Esophagus muscularis mucosa (tissue), 4 donors: ENCODE measurements at regions not wholly inside any gene's neighbourhood (a gene's known extent, or its start where the extent isn't known, plus 50 kb on each side); places are given as distances from the start of the nearest gene placed in this dataset.
"Not testable (repeated sequence)": the region's sequence is repeated elsewhere in the genome, so short reads cannot be mapped to it uniquely, and the experiment has no call there.

Source experiments
- DNase-seq: peaks from one replicate; pipeline ENCODE4 v3.0.0-alpha.2; 2017; ENCODE audit errors: extremely low spot score
- H3K27ac ChIP-seq, 4 donors: fragments of 200-600 bp; sonication (generic); replicated peaks in 1 of 4; 1 replicate in 3 of 4; 2 replicates in 1 of 4; pipeline ENCODE4 v1.5.1; 2016 to 2019; ENCODE audit warnings: mild to moderate bottlenecking in 1 of 4
- H3K27me3 ChIP-seq, 4 donors: fragments of 200-600 bp; sonication (generic); one replicate each; pipeline versions ENCODE4 v1.5.1 to v1.6.0; 2016 to 2019
- H3K36me3 ChIP-seq, 4 donors: fragments of 200-600 bp; sonication (generic); one replicate each; pipeline ENCODE4 v1.5.1; 2016 to 2019
- H3K4me1 ChIP-seq, 4 donors: fragments of 200-600 bp; sonication (generic); one replicate each; pipeline ENCODE4 v1.5.1; 2016 to 2019
- H3K4me3 ChIP-seq, 4 donors: fragments of 200-600 bp; sonication (generic); 1 replicate in 2 of 4; 2 replicates in 2 of 4; pipeline ENCODE4 v1.5.1; 2016 to 2019; ENCODE audit warnings: mild to moderate bottlenecking in 4 of 4, moderate library complexity in 1 of 4
- H3K9me3 ChIP-seq, 4 donors: fragments of 200-600 bp; sonication (generic); 1 replicate in 3 of 4; 2 replicates in 1 of 4; pipeline ENCODE4 v1.5.1; 2016 to 2019
- EP300 ChIP-seq: sonication (generic); formaldehyde crosslinking; IDR thresholded peaks from one replicate; pipeline ENCODE4 v1.6.1; 2017; ENCODE audit warnings: antibody characterized with exemption
- POLR2A ChIP-seq: fragments of 450-650 bp; IDR thresholded peaks from one replicate; pipeline ENCODE4 v1.6.1; 2017; ENCODE audit warnings: antibody characterized with exemption, moderate library complexity, mild to moderate bottlenecking, low read depth
- POLR2AphosphoS5 ChIP-seq, 2 donors: sonication (generic); formaldehyde crosslinking; IDR thresholded peaks; one replicate each; pipeline ENCODE4 v1.6.1; 2017; ENCODE audit warnings: antibody characterized with exemption in 2 of 2
- WGBS: methylation state at CpG from one replicate; pipeline ENCODE4 v1.1.5; 2018; 5-methylcytosine and 5-hydroxymethylcytosine counted together
- intact Hi-C: fragments of 100-400 bp; cut with DNase I; formaldehyde crosslinking; loops from one replicate; pipeline ENCODE4 v1.15.1; 2023
- TF ChIP-seq, protein P1 (sequence below), 3 experiments: fragments of 200-600 bp in 2 of 3; fragments of 450-650 bp in 1 of 3; sonication (generic) in 2 of 3; IDR thresholded peaks; one replicate each; pipeline ENCODE4 v1.5.1; 2017 to 2019; ENCODE audit warnings: antibody characterized with exemption in 3 of 3, mild to moderate bottlenecking in 2 of 3, moderate library complexity in 1 of 3

GRCh38 chr1:60503266-60503925 is 429.8 kb upstream of the C1orf87 start:
- H3K4me3 ChIP-seq = no peak overlapping the region

GRCh38 chr1:60502506-60502905 is 428.9 kb upstream of the C1orf87 start:
- intact Hi-C loops = no loop called here
- H3K4me1 ChIP-seq = no peaks in the 10 kb centered on the region
- TF ChIP-seq POLR2A = no peak
- no peak for TF ChIP-seq EP300
- TF ChIP-seq POLR2AphosphoS5 (IDR thresholded peaks at IDR 0.05) = no peak
- TF ChIP-seq, protein P1, sequence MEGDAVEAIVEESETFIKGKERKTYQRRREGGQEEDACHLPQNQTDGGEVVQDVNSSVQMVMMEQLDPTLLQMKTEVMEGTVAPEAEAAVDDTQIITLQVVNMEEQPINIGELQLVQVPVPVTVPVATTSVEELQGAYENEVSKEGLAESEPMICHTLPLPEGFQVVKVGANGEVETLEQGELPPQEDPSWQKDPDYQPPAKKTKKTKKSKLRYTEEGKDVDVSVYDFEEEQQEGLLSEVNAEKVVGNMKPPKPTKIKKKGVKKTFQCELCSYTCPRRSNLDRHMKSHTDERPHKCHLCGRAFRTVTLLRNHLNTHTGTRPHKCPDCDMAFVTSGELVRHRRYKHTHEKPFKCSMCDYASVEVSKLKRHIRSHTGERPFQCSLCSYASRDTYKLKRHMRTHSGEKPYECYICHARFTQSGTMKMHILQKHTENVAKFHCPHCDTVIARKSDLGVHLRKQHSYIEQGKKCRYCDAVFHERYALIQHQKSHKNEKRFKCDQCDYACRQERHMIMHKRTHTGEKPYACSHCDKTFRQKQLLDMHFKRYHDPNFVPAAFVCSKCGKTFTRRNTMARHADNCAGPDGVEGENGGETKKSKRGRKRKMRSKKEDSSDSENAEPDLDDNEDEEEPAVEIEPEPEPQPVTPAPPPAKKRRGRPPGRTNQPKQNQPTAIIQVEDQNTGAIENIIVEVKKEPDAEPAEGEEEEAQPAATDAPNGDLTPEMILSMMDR (IDR thresholded peaks at IDR 0.05) = no peak
- 100% methylated on average over 1 of the region's 1 CpG for WGBS
- no peaks in the 10 kb centered on the region for H3K36me3 ChIP-seq
- DNase-seq = no peak
- H3K27me3 ChIP-seq = no peaks in the 10 kb centered on the region
- no peak overlapping the region for H3K4me3 ChIP-seq
- H3K27ac ChIP-seq = no peak overlapping the region
- peaks cover 0 to 13% (median 7%) of the 10 kb centered on the region in 4 donors for H3K9me3 ChIP-seq

More at GRCh38 chr1:60503266-60503925, 429.8 kb upstream of the C1orf87 start:
- no peaks in the 10 kb centered on the region for H3K4me1 ChIP-seq
- 84% methylated on average over 9 of the region's 9 CpGs for WGBS
- intact Hi-C loops = no loop called here
- no peak for TF ChIP-seq POLR2A
- no peak for TF ChIP-seq EP300
- no peak for TF ChIP-seq POLR2AphosphoS5 (IDR thresholded peaks at IDR 0.05)
- TF ChIP-seq, protein P1 (IDR thresholded peaks at IDR 0.05) = no peak
- H3K27me3 ChIP-seq = no peaks in the 10 kb centered on the region
- no peaks in the 10 kb centered on the region for H3K36me3 ChIP-seq
- H3K9me3 ChIP-seq = peaks cover 0 to 5% (median under 1%) of the 10 kb centered on the region in 4 donors
- no peak for DNase-seq
- no peak overlapping the region for H3K27ac ChIP-seq

- H3K4me3 ChIP-seq, H3K9me3 ChIP-seq, H3K27me3 ChIP-seq, H3K4me1 ChIP-seq, DNase-seq, H3K36me3 ChIP-seq, intact Hi-C loops, H3K27ac ChIP-seq: not testable (repeated sequence)
- 86% methylated on average over 19 of the region's 20 CpGs for WGBS
These were observed 416.4 kb upstream of the C1orf87 start for GRCh38 chr1:60489916-60490480.

DNA sequence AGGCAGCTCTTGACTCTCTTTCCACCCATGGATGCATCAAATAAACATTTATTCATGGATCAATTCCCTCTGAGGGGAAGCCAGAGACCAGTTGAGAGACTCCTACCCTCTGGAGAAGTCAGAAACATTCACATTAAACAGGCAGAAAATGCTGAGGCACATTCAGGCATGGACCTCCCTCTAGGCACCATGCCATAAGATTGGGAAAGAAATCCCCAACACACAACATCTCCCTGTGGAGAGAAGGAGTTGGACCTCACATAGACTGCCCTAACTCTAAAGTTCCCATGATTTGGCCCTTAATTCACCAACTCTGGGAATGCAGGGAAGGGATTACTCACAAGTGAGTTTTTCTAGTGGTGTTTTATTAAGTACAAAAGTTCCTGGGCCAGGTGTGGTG is 415.3 kb upstream of the C1orf87 start:
- no peak overlapping the region for H3K4me3 ChIP-seq
- intact Hi-C loops = no loop called here
- TF ChIP-seq POLR2AphosphoS5 (IDR thresholded peaks at IDR 0.05) = no peak
- TF ChIP-seq EP300 = no peak
- no peak for TF ChIP-seq POLR2A
- TF ChIP-seq, protein P1 (IDR thresholded peaks at IDR 0.05) = no peak
- no peaks in the 10 kb centered on the region for H3K4me1 ChIP-seq
- H3K9me3 ChIP-seq = no peaks in the 10 kb centered on the region
- H3K27ac ChIP-seq = no peak overlapping the region
- H3K36me3 ChIP-seq = no peaks in the 10 kb centered on the region
- DNase-seq = no peak
- no peaks in the 10 kb centered on the region for H3K27me3 ChIP-seq

GRCh38 chr1:60487565-60488345 is 414.2 kb upstream of the C1orf87 start:
- Histone ChIP-seq H3K4me3 (no peak overlapping the region), H3K27ac (no peak overlapping the region), H3K36me3 (no peaks in the 10 kb centered on the region), H3K4me1 (no peaks in the 10 kb centered on the region), H3K27me3 (no peaks in the 10 kb centered on the region), H3K9me3 (no peaks in the 10 kb centered on the region)
- TF ChIP-seq, protein P1 (IDR thresholded peaks at IDR 0.05) = no peak
- TF ChIP-seq POLR2AphosphoS5 (IDR thresholded peaks at IDR 0.05) (no peak), EP300 (no peak), POLR2A (no peak)
- intact Hi-C loops = no loop called here
- DNase-seq = no peak
- 84% methylated on average over 3 of the region's 3 CpGs for WGBS
